ENCODE measurements at regions not wholly inside any gene's neighbourhood (a gene's known extent, or its start where the extent isn't known, plus 50 kb on each side); places are given as distances from the start of the nearest gene placed in this dataset.

DNA sequence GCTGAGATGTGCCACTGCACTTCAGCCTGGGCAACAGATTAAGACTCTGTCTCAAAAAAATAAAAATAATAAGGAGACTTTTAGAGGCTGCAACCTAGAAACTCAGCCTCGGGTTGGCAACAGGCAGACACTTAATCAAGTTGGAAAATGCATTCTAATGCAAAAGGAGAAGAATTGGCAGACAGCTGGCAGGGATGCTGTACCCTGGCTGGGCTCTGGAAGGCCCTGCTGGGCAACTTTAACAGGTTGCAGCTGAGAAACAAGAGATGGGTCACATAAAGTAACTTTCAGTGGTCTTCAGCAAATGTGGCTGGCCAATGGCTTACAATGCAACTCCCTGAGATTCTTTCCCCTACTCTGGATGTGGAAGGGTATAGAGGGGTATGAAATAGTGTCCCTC lies 1225.7 kb downstream of the TYW1 start:
- TF ChIP-seq, protein P1, sequence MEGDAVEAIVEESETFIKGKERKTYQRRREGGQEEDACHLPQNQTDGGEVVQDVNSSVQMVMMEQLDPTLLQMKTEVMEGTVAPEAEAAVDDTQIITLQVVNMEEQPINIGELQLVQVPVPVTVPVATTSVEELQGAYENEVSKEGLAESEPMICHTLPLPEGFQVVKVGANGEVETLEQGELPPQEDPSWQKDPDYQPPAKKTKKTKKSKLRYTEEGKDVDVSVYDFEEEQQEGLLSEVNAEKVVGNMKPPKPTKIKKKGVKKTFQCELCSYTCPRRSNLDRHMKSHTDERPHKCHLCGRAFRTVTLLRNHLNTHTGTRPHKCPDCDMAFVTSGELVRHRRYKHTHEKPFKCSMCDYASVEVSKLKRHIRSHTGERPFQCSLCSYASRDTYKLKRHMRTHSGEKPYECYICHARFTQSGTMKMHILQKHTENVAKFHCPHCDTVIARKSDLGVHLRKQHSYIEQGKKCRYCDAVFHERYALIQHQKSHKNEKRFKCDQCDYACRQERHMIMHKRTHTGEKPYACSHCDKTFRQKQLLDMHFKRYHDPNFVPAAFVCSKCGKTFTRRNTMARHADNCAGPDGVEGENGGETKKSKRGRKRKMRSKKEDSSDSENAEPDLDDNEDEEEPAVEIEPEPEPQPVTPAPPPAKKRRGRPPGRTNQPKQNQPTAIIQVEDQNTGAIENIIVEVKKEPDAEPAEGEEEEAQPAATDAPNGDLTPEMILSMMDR (IDR thresholded peaks at IDR 0.05), result no peak
- no peak for TF ChIP-seq EP300 (IDR thresholded peaks at IDR 0.05)
- TF ChIP-seq POLR2AphosphoS5 (IDR thresholded peaks at IDR 0.05), result no peak
